ENCODE measurements at regions not wholly inside any gene's neighbourhood (a gene's known extent, or its start where the extent isn't known, plus 50 kb on each side); places are given as distances from the start of the nearest gene placed in this dataset.

GRCh38 chr1:208688656-208689315 is 444.6 kb upstream of the PLXNA2 start:
- no peak for TF ChIP-seq CTCF (IDR thresholded peaks at IDR 0.05; ENCODE audit: poor library complexity, severe bottlenecking)
- no peak for TF ChIP-seq POLR2AphosphoS5 (IDR thresholded peaks at IDR 0.05)
- no peak for TF ChIP-seq TAF1 (IDR thresholded peaks at IDR 0.05; ENCODE audit: low read depth)
- no peak for TF ChIP-seq SMC3 (conservative IDR thresholded peaks at IDR 0.05; ENCODE audit: poor library complexity)
- no peak for TF ChIP-seq RAD21 (conservative IDR thresholded peaks at IDR 0.05)
- no peak for TF ChIP-seq EP300 (conservative IDR thresholded peaks at IDR 0.05; ENCODE audit: poor library complexity, severe bottlenecking)
- TF ChIP-seq EZH2 (IDR thresholded peaks at IDR 0.05; ENCODE audit: borderline replicate concordance, insufficient read depth, low read length, poor library complexity, severe bottlenecking): no peak
- TF ChIP-seq REST (IDR thresholded peaks at IDR 0.05; ENCODE audit: borderline replicate concordance): no peak
- no peak for TF ChIP-seq MXI1 (conservative IDR thresholded peaks at IDR 0.05; ENCODE audit: poor library complexity, severe bottlenecking)
